H9 (cell line): ENCODE measurements at regions not wholly inside any gene's neighbourhood (a gene's known extent, or its start where the extent isn't known, plus 50 kb on each side); places are given as distances from the start of the nearest gene placed in this dataset.

Experiments
- DNase-seq: peaks from one replicate; pipeline ENCODE4 v3.0.0-alpha.2; 2017
- H2AFZ ChIP-seq: one replicate; pipeline ENCODE4 v1.6.1; 2013; ENCODE audit warnings: mild to moderate bottlenecking, low read length, control low read depth, moderate library complexity
- H2AK5ac ChIP-seq: 2 replicates; pipeline ENCODE4 v1.6.1; 2013; ENCODE audit warnings: low read length, control low read depth, mixed read lengths; ENCODE audit not compliant: insufficient read length
- H2BK120ac ChIP-seq: one replicate; pipeline ENCODE4 v1.6.1; 2013; ENCODE audit warnings: low read depth, mild to moderate bottlenecking, low read length, control low read depth, inconsistent platforms; ENCODE audit not compliant: poor library complexity, severe bottlenecking
- H2BK12ac ChIP-seq: 2 replicates; pipeline ENCODE4 v1.6.1; 2013; ENCODE audit warnings: low read length, control low read depth, mixed read lengths, low read depth; ENCODE audit not compliant: insufficient read length
- H2BK15ac ChIP-seq: 2 replicates; pipeline ENCODE4 v1.6.1; 2013; ENCODE audit warnings: low read depth, low read length, control low read depth
- H2BK20ac ChIP-seq: one replicate; pipeline ENCODE4 v1.6.1; 2013; ENCODE audit warnings: low read depth, mild to moderate bottlenecking, low read length, control low read depth, inconsistent platforms; ENCODE audit not compliant: poor library complexity, severe bottlenecking
- H2BK5ac ChIP-seq: 2 replicates; pipeline ENCODE4 v1.6.1; 2013; ENCODE audit warnings: low read length, control low read depth, mixed read lengths; ENCODE audit not compliant: insufficient read length
- H3K14ac ChIP-seq: 2 replicates; pipeline ENCODE4 v1.6.1; 2013; ENCODE audit warnings: low read length, control low read depth; ENCODE audit not compliant: insufficient read depth
- H3K18ac ChIP-seq: 2 replicates; pipeline ENCODE4 v1.6.1; 2013; ENCODE audit warnings: low read depth, mild to moderate bottlenecking, mixed read lengths, low read length, control low read depth; ENCODE audit not compliant: insufficient read length
- H3K23ac ChIP-seq: 2 replicates; pipeline ENCODE4 v1.6.1; 2013; ENCODE audit warnings: low read length, control low read depth, mixed read lengths, low read depth; ENCODE audit not compliant: insufficient read length
- H3K23me2 ChIP-seq: 2 replicates; pipeline ENCODE4 v1.6.1; 2013; ENCODE audit warnings: low read depth, mild to moderate bottlenecking, mixed read lengths, low read length, control low read depth; ENCODE audit not compliant: insufficient read length, poor library complexity, severe bottlenecking
- H3K27ac ChIP-seq: 2 replicates; pipeline ENCODE4 v1.5.1; 2013; ENCODE audit warnings: low read length, control low read depth, mixed read lengths, low read depth; ENCODE audit not compliant: insufficient read length
- H3K27me3 ChIP-seq: 2 replicates; pipeline ENCODE4 v1.6.1; 2013; ENCODE audit warnings: low read length, control low read depth, inconsistent platforms; ENCODE audit not compliant: insufficient read depth
- H3K4ac ChIP-seq: 2 replicates; pipeline ENCODE4 v1.6.1; 2013; ENCODE audit warnings: low read depth, mild to moderate bottlenecking, control low read depth, inconsistent platforms, low read length, moderate library complexity
- H3K4me1 ChIP-seq: 2 replicates; pipeline ENCODE4 v1.6.1; 2013; ENCODE audit warnings: low read length, control low read depth, inconsistent platforms; ENCODE audit not compliant: insufficient read depth
- H3K4me2 ChIP-seq: 2 replicates; pipeline ENCODE4 v1.6.1; 2013; ENCODE audit warnings: low read length, control low read depth, mixed read lengths; ENCODE audit not compliant: insufficient read length, insufficient read depth
- H3K56ac ChIP-seq: 2 replicates; pipeline ENCODE4 v1.6.1; 2013; ENCODE audit warnings: low read depth, mild to moderate bottlenecking, mixed read lengths, low read length, control low read depth; ENCODE audit not compliant: insufficient read length
- H3K79me1 ChIP-seq: 2 replicates; pipeline ENCODE4 v1.6.1; 2013; ENCODE audit warnings: low read depth, mild to moderate bottlenecking, moderate library complexity, low read length, control low read depth, inconsistent platforms; ENCODE audit not compliant: insufficient read depth, poor library complexity, severe bottlenecking
- H3K79me2 ChIP-seq: 2 replicates; pipeline ENCODE4 v1.6.1; 2013; ENCODE audit warnings: low read length, control low read depth, inconsistent platforms; ENCODE audit not compliant: insufficient read depth
- H3K9ac ChIP-seq: 2 replicates; pipeline ENCODE4 v1.6.1; 2013; ENCODE audit warnings: low read length, control low read depth, mixed read lengths; ENCODE audit not compliant: insufficient read length; ENCODE audit errors: extremely low read depth
- H3K9me3 ChIP-seq: one replicate; pipeline ENCODE4 v1.6.1; 2013; ENCODE audit warnings: low read depth, low read length, inconsistent platforms; ENCODE audit not compliant: control insufficient read depth
- H3T11ph ChIP-seq: one replicate; pipeline ENCODE4 v1.6.1; 2013; ENCODE audit warnings: mild to moderate bottlenecking, low read length, control low read depth, inconsistent platforms
- H4K20me1 ChIP-seq: one replicate; pipeline ENCODE4 v1.6.1; 2013; ENCODE audit not compliant: control insufficient read depth, insufficient read length, insufficient read depth
- H4K5ac ChIP-seq: 2 replicates; pipeline ENCODE4 v1.6.1; 2013; ENCODE audit warnings: low read depth, mild to moderate bottlenecking, mixed read lengths, low read length, control low read depth; ENCODE audit not compliant: insufficient read length
- H4K8ac ChIP-seq: replicated peaks from 2 replicates; pipeline ENCODE4 v1.6.1; 2013; ENCODE audit warnings: low read length, control low read depth, mixed read lengths, low read depth; ENCODE audit not compliant: insufficient read length
- H4K91ac ChIP-seq: 2 replicates; pipeline ENCODE4 v1.6.1; 2013; ENCODE audit warnings: low read depth, mild to moderate bottlenecking, moderate library complexity, mixed read lengths, low read length, control low read depth; ENCODE audit not compliant: insufficient read length
- H3K27ac Mint-ChIP-seq, 3 experiments: 2 replicates in 2 of 3; 3 replicates in 1 of 3; pipeline ENCODE4 v1.8.0; 2020 to 2021; ENCODE audit warnings: mixed read lengths in 3 of 3, mild to moderate bottlenecking in 1 of 3, moderate library complexity in 1 of 3
- H3K27me3 Mint-ChIP-seq: 2 replicates; pipeline ENCODE4 v1.8.0; 2021; ENCODE audit warnings: low read depth, mild to moderate bottlenecking, moderate library complexity, mixed read lengths
- H3K36me3 Mint-ChIP-seq, 3 experiments: 2 replicates in 2 of 3; 3 replicates in 1 of 3; pipeline ENCODE4 v1.8.0; 2020 to 2021; ENCODE audit warnings: low read depth in 3 of 3, mixed read lengths in 3 of 3; ENCODE audit not compliant: insufficient read depth in 1 of 3
- H3K4me1 Mint-ChIP-seq, 2 experiments: 2 replicates each; pipeline ENCODE4 v1.8.0; 2020; ENCODE audit warnings: mixed read lengths in 2 of 2
- H3K4me3 Mint-ChIP-seq, 2 experiments: 2 replicates in 1 of 2; 3 replicates in 1 of 2; pipeline ENCODE4 v1.8.0; 2020 to 2021; ENCODE audit warnings: mild to moderate bottlenecking in 2 of 2, mixed read lengths in 2 of 2, moderate library complexity in 1 of 2
- H3K9me3 Mint-ChIP-seq, 2 experiments: 2 replicates in 1 of 2; 3 replicates in 1 of 2; pipeline ENCODE4 v1.8.0; 2020; ENCODE audit warnings: mild to moderate bottlenecking in 2 of 2, mixed read lengths in 2 of 2, moderate library complexity in 1 of 2
- WGBS: extraction: QIAGEN DNeasy Blood & Tissue Kit; methylation state at CpG from one replicate; pipeline ENCODE4 v1.1.7; 2013; ENCODE audit warnings: missing lambda C conversion rate, low lambda C conversion rate, mixed read lengths; ENCODE audit not compliant: insufficient read length; ENCODE audit errors: extremely low coverage; 5-methylcytosine and 5-hydroxymethylcytosine counted together
- TF ChIP-seq, protein P1 (sequence below): fragments of 200-600 bp; sonication (generic); conservative IDR thresholded peaks from 3 replicates; pipeline ENCODE4 v1.8.0; 2021; ENCODE audit warnings: antibody characterized with exemption, mild to moderate bottlenecking

GRCh38 chr10:118810796-118811505, 56.2 kb upstream of the CACUL1 start:
- no peak overlapping the region for H3K4ac ChIP-seq
- H3K56ac ChIP-seq: no peak overlapping the region
- no peaks in the 10 kb centered on the region for H3K9me3 Mint-ChIP-seq
- no peak overlapping the region for H2BK120ac ChIP-seq
- no peak overlapping the region for H2BK12ac ChIP-seq
- H4K5ac ChIP-seq: no peak overlapping the region
- DNase-seq: no peak
- H3K79me1 ChIP-seq: no peaks in the 10 kb centered on the region
- no peak overlapping the region; the same call in 1 of the 2 replicates for H3K14ac ChIP-seq
- no peaks in the 10 kb centered on the region for H3K36me3 Mint-ChIP-seq
- H3K18ac ChIP-seq: no peak overlapping the region
- no peak overlapping the region for H3K4me3 Mint-ChIP-seq
- H3T11ph ChIP-seq: no peak overlapping the region
- no peaks in the 10 kb centered on the region for H3K9me3 ChIP-seq
- H4K8ac ChIP-seq: no peak overlapping the region
- H4K20me1 ChIP-seq: no peaks in the 10 kb centered on the region
- H3K23ac ChIP-seq: no peak overlapping the region
- TF ChIP-seq, protein P1, sequence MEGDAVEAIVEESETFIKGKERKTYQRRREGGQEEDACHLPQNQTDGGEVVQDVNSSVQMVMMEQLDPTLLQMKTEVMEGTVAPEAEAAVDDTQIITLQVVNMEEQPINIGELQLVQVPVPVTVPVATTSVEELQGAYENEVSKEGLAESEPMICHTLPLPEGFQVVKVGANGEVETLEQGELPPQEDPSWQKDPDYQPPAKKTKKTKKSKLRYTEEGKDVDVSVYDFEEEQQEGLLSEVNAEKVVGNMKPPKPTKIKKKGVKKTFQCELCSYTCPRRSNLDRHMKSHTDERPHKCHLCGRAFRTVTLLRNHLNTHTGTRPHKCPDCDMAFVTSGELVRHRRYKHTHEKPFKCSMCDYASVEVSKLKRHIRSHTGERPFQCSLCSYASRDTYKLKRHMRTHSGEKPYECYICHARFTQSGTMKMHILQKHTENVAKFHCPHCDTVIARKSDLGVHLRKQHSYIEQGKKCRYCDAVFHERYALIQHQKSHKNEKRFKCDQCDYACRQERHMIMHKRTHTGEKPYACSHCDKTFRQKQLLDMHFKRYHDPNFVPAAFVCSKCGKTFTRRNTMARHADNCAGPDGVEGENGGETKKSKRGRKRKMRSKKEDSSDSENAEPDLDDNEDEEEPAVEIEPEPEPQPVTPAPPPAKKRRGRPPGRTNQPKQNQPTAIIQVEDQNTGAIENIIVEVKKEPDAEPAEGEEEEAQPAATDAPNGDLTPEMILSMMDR: no peak
- H3K79me2 ChIP-seq: no peaks in the 10 kb centered on the region
- no peaks in the 10 kb centered on the region for H3K4me1 ChIP-seq
- H3K27ac Mint-ChIP-seq: no peak overlapping the region
- H2BK15ac ChIP-seq: no peak overlapping the region
- H4K91ac ChIP-seq: no peak overlapping the region
- H3K27ac ChIP-seq: no peak overlapping the region
- H3K4me2 ChIP-seq: no peak overlapping the region
- no CpG with 5 or more reads among the region's 5 CpGs for WGBS
- H2AK5ac ChIP-seq: no peak overlapping the region
- no peak overlapping the region for H2BK5ac ChIP-seq
- no peaks in the 10 kb centered on the region for H3K23me2 ChIP-seq
- peaks cover 7% of the 10 kb centered on the region for H3K27me3 Mint-ChIP-seq
- no peak overlapping the region for H2BK20ac ChIP-seq
- H2AFZ ChIP-seq: no peak overlapping the region
- no peaks in the 10 kb centered on the region for H3K27me3 ChIP-seq
- no peak overlapping the region for H3K9ac ChIP-seq
- H3K4me1 Mint-ChIP-seq: peaks cover 7 to 11% of the 10 kb centered on the region in 2 experiments
